HUES6 (cell line): ENCODE measurements at regions not wholly inside any gene's neighbourhood (a gene's known extent, or its start where the extent isn't known, plus 50 kb on each side); places are given as distances from the start of the nearest gene placed in this dataset.

Experiments used
- H3K27ac ChIP-seq: 2 replicates; pipeline ENCODE4 v1.7.0; 2013; ENCODE audit warnings: low read depth, mild to moderate bottlenecking, low read length, inconsistent platforms
- H3K27me3 ChIP-seq: 2 replicates; pipeline ENCODE4 v1.6.1; 2013; ENCODE audit warnings: low read length; ENCODE audit not compliant: control insufficient read depth, insufficient read depth
- H3K36me3 ChIP-seq: 2 replicates; pipeline ENCODE4 v1.6.1; 2013; ENCODE audit warnings: low read length; ENCODE audit not compliant: control insufficient read depth, insufficient read depth
- H3K4me1 ChIP-seq: 2 replicates; pipeline ENCODE4 v1.6.1; 2013; ENCODE audit warnings: low read length; ENCODE audit not compliant: control insufficient read depth, insufficient read depth
- H3K4me3 ChIP-seq: 2 replicates; pipeline ENCODE4 v1.5.1; 2013; ENCODE audit warnings: low read depth, low read length
- H3K9ac ChIP-seq: one replicate; pipeline ENCODE4 v1.6.1; 2013; ENCODE audit warnings: mild to moderate bottlenecking, low read length
- H3K9me3 ChIP-seq: 2 replicates; pipeline ENCODE4 v1.6.1; 2013; ENCODE audit warnings: low read depth, low read length; ENCODE audit not compliant: control insufficient read depth, insufficient read depth

DNA sequence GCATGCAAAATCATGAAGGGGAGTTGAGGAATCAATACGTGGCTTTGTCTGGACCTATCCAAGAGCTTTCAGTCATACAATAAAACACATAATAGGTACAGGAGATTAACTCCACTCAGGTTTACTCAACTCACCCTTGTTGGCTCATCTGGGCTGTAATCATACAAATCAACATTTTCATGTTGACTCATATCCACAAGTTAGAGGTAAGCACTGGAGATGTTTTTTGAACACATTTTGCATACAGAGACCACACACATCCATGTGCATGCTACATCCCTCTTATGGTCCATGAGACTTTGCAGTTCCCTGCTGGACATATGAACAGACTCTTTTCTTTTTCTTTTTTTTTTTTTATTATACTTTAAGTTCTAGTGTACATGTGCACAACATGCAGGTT is 336.9 kb upstream of the PIK3C3 start:
- Histone ChIP-seq H3K4me1 (peaks cover 10% of the 10 kb centered on the region), H3K9me3 (no peaks in the 10 kb centered on the region), H3K4me3 (no peak overlapping the region), H3K27me3 (no peaks in the 10 kb centered on the region), H3K36me3 (no peaks in the 10 kb centered on the region), H3K27ac (no peak overlapping the region), H3K9ac (no peak overlapping the region)

DNA sequence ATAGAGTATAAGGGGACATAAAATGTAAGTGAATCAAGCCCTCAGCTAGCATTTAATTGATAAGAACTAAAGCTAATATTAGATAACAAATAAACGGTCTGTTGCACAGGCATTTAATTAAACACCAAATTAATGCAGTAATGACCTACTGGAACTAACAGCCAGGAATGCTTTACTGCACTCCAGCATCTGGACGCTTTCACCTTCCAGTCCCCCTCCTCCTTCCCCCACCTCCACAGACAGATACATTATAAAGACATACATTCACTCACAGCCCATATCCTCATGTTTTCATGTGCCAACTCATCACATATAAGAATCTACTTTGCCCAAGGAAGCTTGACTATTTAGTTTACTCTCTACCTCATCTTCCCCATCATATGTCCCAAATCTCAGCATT is 337.4 kb upstream of the PIK3C3 start:
- no peaks in the 10 kb centered on the region for H3K36me3 ChIP-seq
- H3K4me3 ChIP-seq, result no peak overlapping the region
- peaks cover 10% of the 10 kb centered on the region for H3K4me1 ChIP-seq
- H3K27ac ChIP-seq, result no peak overlapping the region
- H3K9me3 ChIP-seq, result no peaks in the 10 kb centered on the region
- no peak overlapping the region for H3K9ac ChIP-seq
- no peaks in the 10 kb centered on the region for H3K27me3 ChIP-seq

DNA sequence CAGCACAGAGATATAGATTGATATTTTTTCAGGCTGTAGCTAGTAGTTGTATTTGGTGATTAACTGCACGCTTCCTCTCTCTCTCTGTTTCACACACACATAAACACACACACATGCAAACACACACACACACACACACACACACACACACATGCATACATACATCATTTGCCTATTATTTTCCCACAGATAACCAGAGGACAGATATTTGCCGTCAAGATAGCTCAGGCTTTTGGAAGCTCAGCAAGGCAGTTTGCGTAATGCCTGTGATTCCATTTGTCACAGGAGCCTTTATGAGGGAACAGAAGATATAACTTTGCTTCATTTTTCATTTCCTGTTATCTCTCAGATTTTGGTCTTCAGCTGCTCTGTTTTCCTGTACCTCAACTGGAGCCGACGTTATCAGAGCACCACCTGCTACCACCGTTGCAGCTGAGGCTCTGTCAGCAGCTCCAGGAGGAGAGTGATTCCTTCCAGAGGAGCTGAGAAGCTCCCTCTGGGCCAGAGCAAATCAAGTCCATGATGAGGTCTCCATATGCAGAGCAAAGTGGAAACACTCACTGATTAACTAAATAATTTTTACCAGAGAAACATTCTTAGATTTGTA is 341.9 kb upstream of the PIK3C3 start:
- Histone ChIP-seq H3K4me1 (no peaks in the 10 kb centered on the region), H3K36me3 (peaks cover 4% of the 10 kb centered on the region; the same call in 1 of the 2 replicates), H3K4me3 (no peak overlapping the region), H3K9ac (no peak overlapping the region), H3K9me3 (peaks cover 6% of the 10 kb centered on the region), H3K27ac (no peak overlapping the region), H3K27me3 (no peaks in the 10 kb centered on the region)

DNA sequence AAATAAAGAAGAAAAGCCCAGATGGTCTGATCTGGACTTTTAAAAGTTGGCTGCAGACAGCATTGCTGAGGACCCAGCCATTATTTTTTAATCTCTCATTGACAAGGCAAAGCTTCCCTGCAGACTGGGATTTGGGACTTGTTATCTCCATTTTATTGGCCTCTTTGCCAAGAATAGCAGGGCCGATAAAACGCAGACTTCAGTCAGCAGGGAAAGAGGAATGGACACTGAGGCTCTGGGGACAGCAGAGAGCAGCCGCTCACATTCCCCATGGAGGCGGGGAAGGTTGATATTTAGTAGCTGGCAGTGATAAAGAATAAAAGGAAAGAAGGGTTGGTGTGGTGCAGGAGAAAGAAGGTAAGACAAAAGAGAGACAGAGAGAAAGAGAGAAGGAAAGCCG is 350.1 kb upstream of the PIK3C3 start:
- Histone ChIP-seq H3K4me1 (0 out of 2 replicates have a peak, but pooled peaks cover 5% of the 10 kb centered on the region), H3K27ac (no peak overlapping the region), H3K4me3 (no peak overlapping the region), H3K9me3 (no peaks in the 10 kb centered on the region; the same call in 1 of the 2 replicates), H3K27me3 (no peaks in the 10 kb centered on the region), H3K9ac (no peak overlapping the region), H3K36me3 (no peaks in the 10 kb centered on the region)

DNA sequence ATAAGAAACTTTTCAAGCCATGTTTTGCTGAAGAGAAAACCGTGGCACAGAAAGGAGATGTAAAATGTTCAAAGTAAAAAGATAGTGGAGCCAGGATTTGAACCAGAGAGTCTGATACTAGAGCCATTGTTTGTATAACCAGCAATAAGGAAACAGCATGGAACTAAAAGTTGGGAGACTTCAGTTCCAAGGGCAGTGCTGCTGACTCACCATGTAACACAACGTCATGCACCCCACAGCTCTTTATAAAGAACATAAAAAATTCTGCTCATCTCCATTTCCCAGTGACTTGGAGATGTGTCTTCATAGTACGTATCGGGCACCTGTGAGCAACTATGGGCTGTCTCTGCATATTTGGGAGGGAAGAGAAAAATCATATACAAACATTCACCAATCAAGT is 353.0 kb upstream of the PIK3C3 start:
- no peaks in the 10 kb centered on the region for H3K36me3 ChIP-seq
- H3K27me3 ChIP-seq, result no peaks in the 10 kb centered on the region
- H3K4me3 ChIP-seq, result no peak overlapping the region
- H3K27ac ChIP-seq, result no peak overlapping the region
- H3K9ac ChIP-seq, result no peak overlapping the region
- no peaks in the 10 kb centered on the region; the same call in 1 of the 2 replicates for H3K9me3 ChIP-seq
- 0 out of 2 replicates have a peak, but pooled peaks cover 5% of the 10 kb centered on the region for H3K4me1 ChIP-seq

DNA sequence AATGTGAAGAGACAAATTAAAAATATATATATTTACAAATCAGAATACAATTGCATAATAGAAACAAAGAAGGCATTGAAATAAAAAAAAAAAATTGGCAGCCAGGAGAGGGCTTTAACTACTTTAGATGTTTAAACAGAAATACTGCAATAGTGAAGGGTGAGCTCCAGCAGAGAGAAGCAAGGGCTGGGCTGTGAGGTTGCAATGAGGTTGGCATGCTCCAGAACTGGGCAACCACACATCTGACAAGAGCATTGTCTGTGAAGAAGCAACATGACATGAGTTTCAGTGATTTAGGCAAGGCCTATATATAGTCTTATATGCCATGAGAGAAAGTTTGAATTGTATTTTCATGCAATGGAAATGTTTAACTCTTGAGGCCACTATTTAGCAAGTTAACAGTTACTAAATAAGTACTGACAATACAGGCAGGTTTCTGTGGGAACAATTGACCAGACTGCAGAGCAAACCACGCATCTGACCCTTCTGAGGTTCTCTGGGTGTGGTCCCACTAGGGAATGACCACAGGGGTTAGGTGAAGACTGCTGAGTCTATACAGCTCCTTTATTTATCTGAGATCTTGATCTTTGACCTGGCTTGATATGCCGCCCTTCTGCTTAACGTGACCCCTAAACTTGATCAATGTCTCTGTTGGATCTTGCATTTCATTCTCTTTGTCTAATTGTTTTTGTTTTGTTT is 354.2 kb upstream of the PIK3C3 start:
- H3K4me1 ChIP-seq, result 0 out of 2 replicates have a peak, but pooled peaks cover 5% of the 10 kb centered on the region
- H3K27me3 ChIP-seq, result no peaks in the 10 kb centered on the region
- H3K36me3 ChIP-seq, result no peaks in the 10 kb centered on the region
- H3K9me3 ChIP-seq, result no peaks in the 10 kb centered on the region
- no peak overlapping the region for H3K4me3 ChIP-seq
- no peak overlapping the region for H3K9ac ChIP-seq
- no peak overlapping the region for H3K27ac ChIP-seq

DNA sequence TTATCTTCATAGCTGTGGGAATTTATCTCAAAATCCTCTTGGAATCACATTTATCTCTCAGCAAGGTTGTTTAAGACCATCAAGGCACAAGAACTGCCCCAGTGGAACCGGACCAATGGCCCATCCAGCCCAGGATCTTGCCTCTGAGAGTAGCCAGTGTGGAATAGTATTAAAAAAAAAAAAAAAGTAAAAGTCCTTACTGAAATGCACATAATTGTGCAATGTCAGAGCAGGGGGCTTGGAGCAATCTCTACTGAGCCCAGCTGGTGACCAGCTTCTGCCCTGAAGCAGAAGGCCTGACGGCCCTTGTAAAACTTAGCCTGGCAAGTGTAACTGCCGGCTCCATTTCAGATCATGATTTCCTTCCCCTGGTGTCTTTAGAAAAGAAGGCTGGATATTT is 355.6 kb upstream of the PIK3C3 start:
- H3K4me3 ChIP-seq, result no peak overlapping the region
- no peak overlapping the region for H3K9ac ChIP-seq
- no peaks in the 10 kb centered on the region for H3K27me3 ChIP-seq
- H3K9me3 ChIP-seq, result no peaks in the 10 kb centered on the region
- peaks cover 9% of the 10 kb centered on the region; the same call in 1 of the 2 replicates for H3K4me1 ChIP-seq
- H3K36me3 ChIP-seq, result no peaks in the 10 kb centered on the region
- no peak overlapping the region for H3K27ac ChIP-seq

DNA sequence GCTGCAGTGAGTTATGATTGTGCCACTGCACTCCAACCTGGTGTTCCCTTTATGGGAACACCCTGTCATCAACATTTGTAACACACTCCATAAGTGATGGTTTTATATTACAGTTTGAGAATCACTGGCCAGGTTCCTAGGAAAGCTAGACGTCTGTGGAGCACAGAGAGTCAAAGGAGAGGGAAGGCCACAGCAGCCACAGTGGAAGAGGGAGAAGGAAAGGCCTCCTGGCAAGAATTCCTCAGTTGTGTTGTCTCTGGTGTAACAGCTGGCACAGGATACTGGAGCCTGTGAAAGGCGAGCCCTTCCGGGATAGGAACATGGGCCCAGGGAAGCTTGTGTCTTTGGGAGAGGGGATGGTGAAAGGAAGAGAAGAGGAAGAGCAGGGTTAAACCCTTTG is 360.5 kb upstream of the PIK3C3 start:
- no peak overlapping the region for H3K9ac ChIP-seq
- peaks cover 6% of the 10 kb centered on the region; the same call in 1 of the 2 replicates for H3K4me1 ChIP-seq
- no peak overlapping the region for H3K27ac ChIP-seq
- no peaks in the 10 kb centered on the region for H3K36me3 ChIP-seq
- H3K9me3 ChIP-seq, result no peaks in the 10 kb centered on the region
- H3K4me3 ChIP-seq, result no peak overlapping the region
- no peaks in the 10 kb centered on the region for H3K27me3 ChIP-seq

DNA sequence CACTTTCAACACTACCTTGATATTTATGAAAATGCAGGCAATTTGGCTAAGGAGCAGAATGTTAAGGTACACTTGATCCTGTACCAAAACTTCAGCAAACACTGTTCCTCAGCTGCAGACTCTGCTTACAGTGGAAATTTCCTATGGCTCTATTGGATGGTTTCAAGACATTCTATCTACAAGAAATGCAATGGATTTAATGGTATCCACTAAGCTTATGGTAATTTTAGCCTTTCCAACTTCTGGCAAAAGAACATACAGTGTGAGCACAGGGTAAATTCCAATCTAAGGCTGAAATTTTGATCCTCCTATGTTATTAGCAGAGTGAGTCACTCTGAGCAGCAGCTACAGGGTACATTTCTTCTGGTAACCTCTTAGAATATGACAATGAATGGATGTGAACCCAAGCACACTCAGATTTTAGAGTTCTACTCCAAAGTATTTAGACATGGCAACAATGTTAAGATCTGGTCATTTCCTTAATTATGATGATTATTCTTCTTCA is 361.8 kb upstream of the PIK3C3 start:
- peaks cover 11% of the 10 kb centered on the region for H3K4me1 ChIP-seq
- no peaks in the 10 kb centered on the region for H3K36me3 ChIP-seq
- no peak overlapping the region for H3K9ac ChIP-seq
- no peaks in the 10 kb centered on the region for H3K27me3 ChIP-seq
- no peak overlapping the region for H3K27ac ChIP-seq
- no peak overlapping the region for H3K4me3 ChIP-seq
- no peaks in the 10 kb centered on the region for H3K9me3 ChIP-seq

DNA sequence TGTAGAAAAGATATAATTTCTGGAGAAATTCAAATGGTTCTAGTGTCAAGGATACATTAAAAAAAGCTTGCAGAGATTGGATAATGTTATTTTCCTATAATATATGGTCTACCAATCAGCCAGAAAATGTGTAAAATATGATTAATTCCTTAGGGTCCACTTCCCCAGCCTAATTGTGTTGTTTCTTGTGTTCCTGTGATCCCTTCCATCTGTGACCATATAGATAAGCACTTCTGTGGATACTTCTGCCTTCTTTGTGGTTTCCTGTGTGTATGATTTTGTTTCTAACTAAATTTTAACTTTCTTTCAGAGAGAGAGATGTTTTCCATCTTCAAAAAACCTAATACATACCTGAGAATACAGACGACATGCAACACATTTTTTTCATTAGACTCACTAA is 367.1 kb upstream of the PIK3C3 start:
- no peak overlapping the region for H3K4me3 ChIP-seq
- peaks cover 6% of the 10 kb centered on the region; the same call in 1 of the 2 replicates for H3K4me1 ChIP-seq
- no peak overlapping the region for H3K9ac ChIP-seq
- H3K27ac ChIP-seq, result no peak overlapping the region
- H3K9me3 ChIP-seq, result no peaks in the 10 kb centered on the region
- H3K27me3 ChIP-seq, result no peaks in the 10 kb centered on the region
- H3K36me3 ChIP-seq, result no peaks in the 10 kb centered on the region

DNA sequence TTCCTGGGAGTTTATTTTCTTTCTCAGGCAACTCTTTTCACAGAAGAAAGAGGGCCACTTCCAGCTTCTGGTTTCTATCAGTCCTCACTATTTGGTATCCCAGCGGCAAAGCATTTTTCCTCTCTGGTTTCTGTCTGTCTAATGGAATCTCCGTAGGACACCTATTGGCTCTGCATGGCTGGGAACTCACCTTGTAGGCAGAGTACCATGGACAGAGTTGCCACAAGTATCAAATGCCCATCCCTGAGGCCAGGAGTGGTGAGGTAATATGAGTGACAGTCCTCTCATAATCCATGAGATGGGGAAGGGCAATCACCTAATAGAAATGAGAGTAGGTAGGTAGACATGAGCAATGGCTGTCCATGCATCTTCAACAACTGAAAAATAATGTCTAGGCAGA is 369.5 kb upstream of the PIK3C3 start:
- H3K27ac ChIP-seq, result no peak overlapping the region
- H3K27me3 ChIP-seq, result no peaks in the 10 kb centered on the region
- H3K4me1 ChIP-seq, result peaks cover 6% of the 10 kb centered on the region; the same call in 1 of the 2 replicates
- H3K4me3 ChIP-seq, result no peak overlapping the region
- H3K9me3 ChIP-seq, result no peaks in the 10 kb centered on the region
- no peaks in the 10 kb centered on the region for H3K36me3 ChIP-seq
- H3K9ac ChIP-seq, result no peak overlapping the region
